ENCODE measurements at regions not wholly inside any gene's neighbourhood (a gene's known extent, or its start where the extent isn't known, plus 50 kb on each side); places are given as distances from the start of the nearest gene placed in this dataset.

GRCh38 chr2:235314371-235314930 is 179.4 kb upstream of the AGAP1 start:
- peak; percentile 42 for DNase-seq

GRCh38 chr2:235319095-235319494 is 174.7 kb upstream of the AGAP1 start:
- no peak for DNase-seq

GRCh38 chr2:235320326-235320725 is 173.5 kb upstream of the AGAP1 start:
- no peak for DNase-seq

- no peak for DNase-seq
These were observed 169.5 kb upstream of the AGAP1 start for GRCh38 chr2:235324324-235324723.

- DNase-seq, result no peak
These were observed 168.7 kb upstream of the AGAP1 start for GRCh38 chr2:235325151-235325550.

- no peak for DNase-seq
These were observed 164.9 kb upstream of the AGAP1 start for GRCh38 chr2:235328991-235329390.

- DNase-seq, result no peak
These were observed 162.9 kb upstream of the AGAP1 start for GRCh38 chr2:235330775-235331451.

GRCh38 chr2:235332240-235332890 is 161.5 kb upstream of the AGAP1 start:
- no peak for DNase-seq

GRCh38 chr2:235333076-235333475 is 160.8 kb upstream of the AGAP1 start:
- no peak for DNase-seq

- DNase-seq, result no peak
These were observed 159.7 kb upstream of the AGAP1 start for GRCh38 chr2:235334179-235334578.

- DNase-seq, result no peak
These were observed 150.6 kb upstream of the AGAP1 start for GRCh38 chr2:235343156-235343774.

- no peak for DNase-seq
These were observed 150.0 kb upstream of the AGAP1 start for GRCh38 chr2:235343869-235344268.

GRCh38 chr2:235345745-235346144 is 148.1 kb upstream of the AGAP1 start:
- no peak for DNase-seq

- DNase-seq, result no peak
These were observed 146.2 kb upstream of the AGAP1 start for GRCh38 chr2:235347691-235348090.

- DNase-seq, result no peak
These were observed 145.5 kb upstream of the AGAP1 start for GRCh38 chr2:235348329-235348728.

- no peak for DNase-seq
These were observed 143.6 kb upstream of the AGAP1 start for GRCh38 chr2:235350234-235350633.

GRCh38 chr2:235352541-235352940 is 141.3 kb upstream of the AGAP1 start:
- no peak for DNase-seq

- no peak for DNase-seq
These were observed 136.0 kb upstream of the AGAP1 start for GRCh38 chr2:235357881-235358280.

GRCh38 chr2:235358981-235359471 is 134.8 kb upstream of the AGAP1 start:
- no peak for DNase-seq

GRCh38 chr2:235360446-235360845 is 133.4 kb upstream of the AGAP1 start:
- DNase-seq, result no peak

- DNase-seq, result no peak
These were observed 128.1 kb upstream of the AGAP1 start for GRCh38 chr2:235365743-235366142.

- DNase-seq, result no peak
These were observed 127.5 kb upstream of the AGAP1 start for GRCh38 chr2:235366390-235366789.

- no peak for DNase-seq
These were observed 127.0 kb upstream of the AGAP1 start for GRCh38 chr2:235366807-235367206.

- no peak for DNase-seq
These were observed 122.8 kb upstream of the AGAP1 start for GRCh38 chr2:235371018-235371417.
